22Rv1 (cell line): ENCODE measurements at regions not wholly inside any gene's neighbourhood (a gene's known extent, or its start where the extent isn't known, plus 50 kb on each side); places are given as distances from the start of the nearest gene placed in this dataset.

ENCODE experiments used
- H3K27ac ChIP-seq: fragments of 450-650 bp; 2 replicates; pipeline ENCODE4 v1.5.1; 2017
- ZFX ChIP-seq: fragments of 450-650 bp; IDR thresholded peaks from 2 replicates; pipeline ENCODE4 v1.6.1; 2017; ENCODE audit warnings: antibody characterized with exemption, borderline replicate concordance
- TF ChIP-seq, protein P1 (sequence below): fragments of 450-650 bp; IDR thresholded peaks from 2 replicates; pipeline ENCODE4 v1.5.1; 2017; ENCODE audit warnings: mild to moderate bottlenecking

DNA sequence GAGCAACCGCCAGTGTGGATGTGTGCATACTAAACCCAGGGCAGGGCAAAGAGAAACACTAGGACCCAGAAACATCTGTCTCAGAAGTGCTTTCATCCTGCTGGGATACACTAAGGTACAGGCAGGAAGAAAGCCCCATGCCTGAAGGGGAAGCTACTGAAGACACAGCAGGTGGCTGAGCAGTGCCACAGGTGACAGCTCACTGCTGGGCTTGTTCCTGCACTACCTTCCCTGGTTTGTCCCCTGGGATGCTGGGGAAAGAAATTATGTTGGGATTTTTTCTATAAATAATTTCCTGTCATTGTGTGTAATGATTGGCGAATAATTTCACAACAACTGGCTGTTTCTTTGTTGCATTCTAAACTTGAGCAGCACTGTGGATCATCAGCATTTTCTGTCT, 245.3 kb upstream of the RAB4A start:
- no peak overlapping the region for H3K27ac ChIP-seq
- TF ChIP-seq, protein P1, sequence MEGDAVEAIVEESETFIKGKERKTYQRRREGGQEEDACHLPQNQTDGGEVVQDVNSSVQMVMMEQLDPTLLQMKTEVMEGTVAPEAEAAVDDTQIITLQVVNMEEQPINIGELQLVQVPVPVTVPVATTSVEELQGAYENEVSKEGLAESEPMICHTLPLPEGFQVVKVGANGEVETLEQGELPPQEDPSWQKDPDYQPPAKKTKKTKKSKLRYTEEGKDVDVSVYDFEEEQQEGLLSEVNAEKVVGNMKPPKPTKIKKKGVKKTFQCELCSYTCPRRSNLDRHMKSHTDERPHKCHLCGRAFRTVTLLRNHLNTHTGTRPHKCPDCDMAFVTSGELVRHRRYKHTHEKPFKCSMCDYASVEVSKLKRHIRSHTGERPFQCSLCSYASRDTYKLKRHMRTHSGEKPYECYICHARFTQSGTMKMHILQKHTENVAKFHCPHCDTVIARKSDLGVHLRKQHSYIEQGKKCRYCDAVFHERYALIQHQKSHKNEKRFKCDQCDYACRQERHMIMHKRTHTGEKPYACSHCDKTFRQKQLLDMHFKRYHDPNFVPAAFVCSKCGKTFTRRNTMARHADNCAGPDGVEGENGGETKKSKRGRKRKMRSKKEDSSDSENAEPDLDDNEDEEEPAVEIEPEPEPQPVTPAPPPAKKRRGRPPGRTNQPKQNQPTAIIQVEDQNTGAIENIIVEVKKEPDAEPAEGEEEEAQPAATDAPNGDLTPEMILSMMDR, result no peak
- no peak for TF ChIP-seq ZFX

DNA sequence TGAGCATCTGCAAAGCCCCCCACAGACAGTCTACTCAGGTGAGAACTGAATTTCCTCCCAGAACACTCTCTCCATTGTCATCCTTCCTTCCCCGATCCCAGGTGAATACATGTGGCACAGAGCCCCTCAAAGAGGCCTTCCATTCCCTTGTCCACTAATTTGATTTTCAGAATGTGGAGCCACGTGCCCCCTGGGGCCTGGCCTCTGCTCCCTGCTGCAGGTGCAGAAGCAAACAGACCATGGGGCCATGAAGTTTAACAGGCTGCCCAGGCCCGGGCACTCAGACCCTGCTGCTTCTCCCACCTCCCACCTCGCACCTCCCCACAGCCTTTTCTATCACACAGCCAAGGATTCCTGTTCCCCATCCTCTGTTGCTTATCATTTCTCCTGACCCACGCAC, 243.8 kb upstream of the RAB4A start:
- TF ChIP-seq, protein P1, result no peak
- no peak for TF ChIP-seq ZFX
- no peak overlapping the region for H3K27ac ChIP-seq

DNA sequence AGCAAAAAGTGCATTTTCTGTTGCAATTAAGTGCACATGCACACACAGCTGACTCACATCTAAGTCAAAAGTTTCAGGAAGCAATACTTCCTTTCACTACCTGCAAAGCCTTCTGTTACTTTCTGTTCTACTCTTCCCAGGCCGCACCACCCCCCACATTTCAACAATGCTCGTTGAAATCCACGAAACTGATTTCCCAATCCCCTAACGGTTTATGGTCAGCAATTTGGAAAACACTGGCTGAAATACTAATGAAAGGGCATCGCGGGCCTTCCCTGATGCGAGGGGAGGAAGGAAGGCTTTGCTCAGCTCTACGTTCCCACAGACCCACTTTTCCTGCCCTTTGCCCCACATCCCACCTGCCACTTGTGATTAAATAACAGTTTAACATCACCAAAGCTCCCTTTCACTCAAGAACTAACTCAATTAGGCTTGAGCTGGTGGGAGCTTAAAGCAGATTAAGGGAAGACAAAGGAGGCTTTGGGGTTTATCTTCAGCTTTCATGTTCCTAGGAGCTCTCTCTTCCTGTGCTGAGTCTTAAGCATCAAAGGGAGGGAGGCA, 243.2 kb upstream of the RAB4A start:
- TF ChIP-seq ZFX, result no peak
- TF ChIP-seq, protein P1, result no peak
- no peak overlapping the region for H3K27ac ChIP-seq

DNA sequence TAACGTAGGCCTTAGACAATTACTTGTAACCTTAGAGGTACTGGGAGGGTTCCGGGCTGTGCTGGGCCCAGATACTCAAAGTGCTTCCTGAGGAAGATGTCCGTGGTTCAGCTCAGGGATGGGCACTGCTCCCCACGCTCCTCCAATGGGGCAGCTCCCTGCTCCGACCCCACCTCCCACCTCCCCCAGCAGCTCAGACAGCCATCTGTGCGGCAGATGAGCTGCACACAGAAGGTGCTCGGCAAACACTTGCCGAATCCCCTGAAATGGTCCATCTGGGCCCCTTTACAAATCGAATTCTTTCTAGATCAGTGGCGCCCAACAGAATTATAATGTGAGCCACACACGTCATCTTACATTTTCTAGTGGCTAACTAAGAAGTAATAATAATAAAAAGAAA, 242.4 kb upstream of the RAB4A start:
- TF ChIP-seq, protein P1, result no peak
- TF ChIP-seq ZFX, result no peak
- H3K27ac ChIP-seq, result no peak overlapping the region

DNA sequence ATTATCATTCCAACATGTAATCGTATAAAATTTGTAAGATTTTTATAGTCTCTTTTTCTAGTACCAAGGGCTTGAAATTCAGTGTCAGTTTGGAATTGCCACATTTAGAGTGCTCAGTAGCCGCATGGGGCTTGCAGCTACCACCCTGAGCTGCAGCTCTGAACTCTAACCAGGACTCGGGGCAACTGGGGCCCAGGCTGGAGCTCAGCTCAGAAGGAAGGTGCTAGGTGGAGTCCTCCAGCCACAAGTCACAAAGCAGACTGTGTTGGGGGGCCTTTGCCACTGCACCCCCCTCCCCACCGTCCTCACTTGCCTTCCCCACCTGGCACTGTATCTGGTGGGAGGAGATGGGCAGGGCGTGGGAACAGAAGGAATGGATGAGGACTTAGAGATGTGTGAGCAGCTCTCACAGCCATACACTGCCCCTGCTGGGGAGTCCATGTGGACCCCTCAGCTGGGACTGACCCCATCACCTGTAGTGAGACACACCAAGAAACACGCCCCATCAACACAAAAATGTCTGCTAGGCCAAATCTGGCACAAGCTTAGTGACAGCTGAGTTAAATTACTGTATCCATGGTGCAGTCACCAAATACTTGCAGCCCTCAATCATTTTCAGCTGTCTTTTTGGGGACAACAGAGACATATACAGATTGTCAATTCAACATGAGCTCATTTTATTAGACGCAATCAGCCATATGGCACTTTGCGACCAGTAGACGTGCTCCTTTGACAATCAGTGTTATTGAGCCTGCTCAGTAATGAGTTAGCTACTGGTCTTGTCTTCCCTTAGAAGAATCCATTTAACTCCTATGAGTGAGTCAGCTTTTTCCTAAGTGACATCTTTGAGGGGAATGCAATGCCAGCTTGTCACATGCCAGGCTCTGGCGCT, 241.7 kb upstream of the RAB4A start:
- no peak for TF ChIP-seq ZFX
- TF ChIP-seq, protein P1, result no peak
- H3K27ac ChIP-seq, result no peak overlapping the region

DNA sequence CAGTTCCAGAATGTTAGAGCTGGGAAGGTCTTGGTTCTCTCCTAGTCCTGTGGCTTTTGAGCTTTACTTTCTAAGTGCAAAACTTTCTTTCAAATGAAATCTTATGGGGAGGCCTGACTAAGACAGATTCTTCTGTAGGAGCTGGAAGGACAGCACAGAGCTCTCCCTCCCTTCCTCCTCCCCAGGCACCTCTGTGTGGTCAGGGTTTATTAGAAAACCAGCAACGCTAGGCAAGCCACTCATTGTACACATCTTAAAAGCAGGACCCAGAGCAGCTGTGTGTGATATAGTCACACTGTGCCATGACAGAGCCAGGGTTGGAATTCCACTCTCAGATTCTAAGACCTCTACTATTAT, 241.1 kb upstream of the RAB4A start:
- H3K27ac ChIP-seq, result no peak overlapping the region
- no peak for TF ChIP-seq ZFX
- TF ChIP-seq, protein P1, result no peak

DNA sequence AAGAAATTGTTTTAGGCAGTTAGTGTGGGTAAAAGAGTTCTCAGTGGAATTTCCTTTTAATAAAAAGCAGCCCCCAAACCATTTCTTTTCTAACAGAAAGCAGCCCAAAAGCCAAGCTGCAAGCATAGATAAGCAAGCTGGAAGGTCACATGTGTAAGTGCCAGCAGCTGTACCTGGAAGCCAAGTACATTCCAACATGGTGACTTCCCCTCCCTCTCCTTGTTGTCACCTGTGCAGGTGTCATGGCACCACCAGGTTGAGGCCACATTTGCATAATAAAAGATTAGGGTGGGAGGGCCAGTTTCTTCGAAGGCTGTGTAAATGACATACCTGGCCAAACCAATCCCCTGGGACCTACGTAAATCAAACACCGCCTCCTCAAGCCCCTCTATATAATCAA, 240.3 kb upstream of the RAB4A start:
- no peak for TF ChIP-seq ZFX
- TF ChIP-seq, protein P1, result no peak
- no peak overlapping the region for H3K27ac ChIP-seq
